Activated CD4-positive, alpha-beta memory T cell treated with anti-CD3 and anti-CD28 coated beads for 36 hours (primary cell): ENCODE measurements at regions not wholly inside any gene's neighbourhood (a gene's known extent, or its start where the extent isn't known, plus 50 kb on each side); places are given as distances from the start of the nearest gene placed in this dataset.
"Not testable (repeated sequence)": the region's sequence is repeated elsewhere in the genome, so short reads cannot be mapped to it uniquely, and the experiment has no call there.

Source experiments
- CTCF ChIA-PET: fragments of 350-600 bp; sonication (Branson Sonifier 250); formaldehyde crosslinking; loops from one replicate; lab custom pipeline; 2021; ENCODE audit warnings: antibody characterized with exemption, inconsistent platforms; lab: Charles Lee
- POLR2A ChIA-PET: fragments of 350-600 bp; sonication (Branson Sonifier 250); formaldehyde crosslinking; loops from one replicate; lab custom pipeline; 2021; ENCODE audit warnings: antibody characterized with exemption; lab: Charles Lee
- DNase-seq: peaks from one replicate; pipeline ENCODE4 v3.0.0-alpha.2; 2020
- H3K27ac Mint-ChIP-seq: one replicate; pipeline ENCODE4 v1.8.0; 2021; ENCODE audit warnings: mixed read lengths
- H3K27me3 Mint-ChIP-seq: one replicate; pipeline ENCODE4 v1.8.0; 2021; ENCODE audit warnings: mixed read lengths
- H3K36me3 Mint-ChIP-seq: one replicate; pipeline ENCODE4 v1.8.0; 2021; ENCODE audit warnings: mixed read lengths
- H3K4me1 Mint-ChIP-seq: one replicate; pipeline ENCODE4 v1.8.0; 2021; ENCODE audit warnings: low read depth, mixed read lengths
- H3K4me3 Mint-ChIP-seq: one replicate; pipeline ENCODE4 v1.8.0; 2021; ENCODE audit warnings: mild to moderate bottlenecking, mixed read lengths
- H3K9me3 Mint-ChIP-seq: one replicate; pipeline ENCODE4 v1.8.0; 2021; ENCODE audit warnings: mixed read lengths
- intact Hi-C: fragments of 100-400 bp; cut with micrococcal nuclease; formaldehyde crosslinking; loops from one replicate; pipeline ENCODE4 v1.15.1; 2023

- H3K27me3 Mint-ChIP-seq, H3K4me3 Mint-ChIP-seq, intact Hi-C loops, DNase-seq, H3K4me1 Mint-ChIP-seq, H3K9me3 Mint-ChIP-seq, CTCF ChIA-PET, POLR2A ChIA-PET, H3K27ac Mint-ChIP-seq, H3K36me3 Mint-ChIP-seq: not testable (repeated sequence)
Measured at GRCh38 chr3:195986576-195986975, 78.2 kb upstream of the TNK2 start.

GRCh38 chr3:195985348-195985920 is 77.1 kb upstream of the TNK2 start:
- CTCF ChIA-PET, H3K4me3 Mint-ChIP-seq, H3K9me3 Mint-ChIP-seq, H3K27me3 Mint-ChIP-seq, H3K27ac Mint-ChIP-seq, POLR2A ChIA-PET, DNase-seq, H3K36me3 Mint-ChIP-seq, intact Hi-C loops, H3K4me1 Mint-ChIP-seq: not testable (repeated sequence)

GRCh38 chr3:195984392-195985030 is 76.2 kb upstream of the TNK2 start:
- intact Hi-C loops, H3K27ac Mint-ChIP-seq, POLR2A ChIA-PET, DNase-seq, H3K36me3 Mint-ChIP-seq, H3K9me3 Mint-ChIP-seq, H3K27me3 Mint-ChIP-seq, CTCF ChIA-PET, H3K4me1 Mint-ChIP-seq, H3K4me3 Mint-ChIP-seq: not testable (repeated sequence)

GRCh38 chr3:195983880-195984279 is 75.5 kb upstream of the TNK2 start:
- intact Hi-C loops, H3K4me1 Mint-ChIP-seq, CTCF ChIA-PET, POLR2A ChIA-PET, H3K27ac Mint-ChIP-seq, H3K9me3 Mint-ChIP-seq, H3K27me3 Mint-ChIP-seq, H3K4me3 Mint-ChIP-seq, DNase-seq, H3K36me3 Mint-ChIP-seq: not testable (repeated sequence)

GRCh38 chr3:195982754-195983153 is 74.4 kb upstream of the TNK2 start:
- peaks cover 10% of the 10 kb centered on the region for H3K36me3 Mint-ChIP-seq
- DNase-seq, H3K4me1 Mint-ChIP-seq, H3K4me3 Mint-ChIP-seq, POLR2A ChIA-PET, intact Hi-C loops, CTCF ChIA-PET, H3K27ac Mint-ChIP-seq, H3K9me3 Mint-ChIP-seq, H3K27me3 Mint-ChIP-seq: not testable (repeated sequence)

GRCh38 chr3:195981778-195982177 is 73.4 kb upstream of the TNK2 start:
- H3K4me3 Mint-ChIP-seq, H3K27me3 Mint-ChIP-seq, H3K9me3 Mint-ChIP-seq, POLR2A ChIA-PET, H3K4me1 Mint-ChIP-seq, H3K27ac Mint-ChIP-seq, intact Hi-C loops, DNase-seq, CTCF ChIA-PET: not testable (repeated sequence)
- H3K36me3 Mint-ChIP-seq, result peaks cover 10% of the 10 kb centered on the region

GRCh38 chr3:195979877-195980276 is 71.5 kb upstream of the TNK2 start:
- DNase-seq, H3K4me3 Mint-ChIP-seq, H3K9me3 Mint-ChIP-seq, CTCF ChIA-PET, H3K4me1 Mint-ChIP-seq, H3K27ac Mint-ChIP-seq, intact Hi-C loops, H3K27me3 Mint-ChIP-seq, POLR2A ChIA-PET: not testable (repeated sequence)
- H3K36me3 Mint-ChIP-seq, result peaks cover 13% of the 10 kb centered on the region

GRCh38 chr3:195978585-195978984 is 70.2 kb upstream of the TNK2 start:
- H3K36me3 Mint-ChIP-seq, CTCF ChIA-PET, intact Hi-C loops, H3K27ac Mint-ChIP-seq, H3K4me3 Mint-ChIP-seq, POLR2A ChIA-PET, H3K9me3 Mint-ChIP-seq, H3K27me3 Mint-ChIP-seq, H3K4me1 Mint-ChIP-seq, DNase-seq: not testable (repeated sequence)

GRCh38 chr3:195976876-195977275 is 68.5 kb upstream of the TNK2 start:
- POLR2A ChIA-PET, intact Hi-C loops, H3K9me3 Mint-ChIP-seq, H3K4me1 Mint-ChIP-seq, H3K27ac Mint-ChIP-seq, H3K4me3 Mint-ChIP-seq, H3K36me3 Mint-ChIP-seq, H3K27me3 Mint-ChIP-seq, DNase-seq, CTCF ChIA-PET: not testable (repeated sequence)

- peaks cover 17% of the 10 kb centered on the region for H3K36me3 Mint-ChIP-seq
- H3K27me3 Mint-ChIP-seq, H3K4me1 Mint-ChIP-seq, intact Hi-C loops, H3K9me3 Mint-ChIP-seq, H3K27ac Mint-ChIP-seq, CTCF ChIA-PET, DNase-seq, H3K4me3 Mint-ChIP-seq, POLR2A ChIA-PET: not testable (repeated sequence)
Measured at GRCh38 chr3:195974281-195974680, 65.9 kb upstream of the TNK2 start.

GRCh38 chr3:195970873-195971272 is 62.5 kb upstream of the TNK2 start:
- DNase-seq, CTCF ChIA-PET, H3K4me1 Mint-ChIP-seq, H3K4me3 Mint-ChIP-seq, H3K9me3 Mint-ChIP-seq, H3K27me3 Mint-ChIP-seq, intact Hi-C loops, H3K27ac Mint-ChIP-seq, POLR2A ChIA-PET: not testable (repeated sequence)
- peaks cover 15% of the 10 kb centered on the region for H3K36me3 Mint-ChIP-seq

GRCh38 chr3:195969838-195970776 is 61.8 kb upstream of the TNK2 start:
- CTCF ChIA-PET, H3K27ac Mint-ChIP-seq, DNase-seq, H3K27me3 Mint-ChIP-seq, intact Hi-C loops, H3K9me3 Mint-ChIP-seq, H3K4me3 Mint-ChIP-seq, H3K4me1 Mint-ChIP-seq, POLR2A ChIA-PET: not testable (repeated sequence)
- peaks cover 19% of the 10 kb centered on the region for H3K36me3 Mint-ChIP-seq
